BE2C (cell line): ENCODE measurements at regions not wholly inside any gene's neighbourhood (a gene's known extent, or its start where the extent isn't known, plus 50 kb on each side); places are given as distances from the start of the nearest gene placed in this dataset.

Experiments used
- DNase-seq: peaks from one replicate; pipeline ENCODE4 v3.0.0-alpha.2; 2020
- H3K27me3 ChIP-seq: fragments of 250-450 bp; sonication (Bioruptor Pico); 2 replicates; pipeline ENCODE4 v1.5.1; 2020; ENCODE audit warnings: mild to moderate bottlenecking
- H3K36me3 ChIP-seq: fragments of 250-450 bp; sonication (Bioruptor Pico); 2 replicates; pipeline ENCODE4 v1.5.1; 2020; ENCODE audit warnings: mild to moderate bottlenecking
- H3K4me1 ChIP-seq: fragments of 250-450 bp; sonication (Bioruptor Pico); 2 replicates; pipeline ENCODE4 v1.5.1; 2020
- H3K4me3 ChIP-seq: 2 replicates; pipeline ENCODE4 v1.5.1; 2011; ENCODE audit warnings: low read depth, low read length
- H3K9me3 ChIP-seq: fragments of 250-450 bp; sonication (Bioruptor Pico); 2 replicates; pipeline ENCODE4 v1.5.1; 2020
- TF ChIP-seq, protein P1 (sequence below): IDR thresholded peaks from 2 replicates; pipeline ENCODE4 v1.5.1; 2012; ENCODE audit warnings: mild to moderate bottlenecking, low read depth, low read length

GRCh38 chr1:99534638-99534930 is 111.3 kb upstream of the PALMD start:
- TF ChIP-seq, protein P1, sequence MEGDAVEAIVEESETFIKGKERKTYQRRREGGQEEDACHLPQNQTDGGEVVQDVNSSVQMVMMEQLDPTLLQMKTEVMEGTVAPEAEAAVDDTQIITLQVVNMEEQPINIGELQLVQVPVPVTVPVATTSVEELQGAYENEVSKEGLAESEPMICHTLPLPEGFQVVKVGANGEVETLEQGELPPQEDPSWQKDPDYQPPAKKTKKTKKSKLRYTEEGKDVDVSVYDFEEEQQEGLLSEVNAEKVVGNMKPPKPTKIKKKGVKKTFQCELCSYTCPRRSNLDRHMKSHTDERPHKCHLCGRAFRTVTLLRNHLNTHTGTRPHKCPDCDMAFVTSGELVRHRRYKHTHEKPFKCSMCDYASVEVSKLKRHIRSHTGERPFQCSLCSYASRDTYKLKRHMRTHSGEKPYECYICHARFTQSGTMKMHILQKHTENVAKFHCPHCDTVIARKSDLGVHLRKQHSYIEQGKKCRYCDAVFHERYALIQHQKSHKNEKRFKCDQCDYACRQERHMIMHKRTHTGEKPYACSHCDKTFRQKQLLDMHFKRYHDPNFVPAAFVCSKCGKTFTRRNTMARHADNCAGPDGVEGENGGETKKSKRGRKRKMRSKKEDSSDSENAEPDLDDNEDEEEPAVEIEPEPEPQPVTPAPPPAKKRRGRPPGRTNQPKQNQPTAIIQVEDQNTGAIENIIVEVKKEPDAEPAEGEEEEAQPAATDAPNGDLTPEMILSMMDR = no peak
- no peak for DNase-seq
- no peaks in the 10 kb centered on the region for H3K36me3 ChIP-seq
- H3K27me3 ChIP-seq = no peaks in the 10 kb centered on the region
- H3K4me3 ChIP-seq = no peak overlapping the region
- H3K9me3 ChIP-seq = no peaks in the 10 kb centered on the region
- H3K4me1 ChIP-seq = no peaks in the 10 kb centered on the region; the same call in 1 of the 2 replicates

DNA sequence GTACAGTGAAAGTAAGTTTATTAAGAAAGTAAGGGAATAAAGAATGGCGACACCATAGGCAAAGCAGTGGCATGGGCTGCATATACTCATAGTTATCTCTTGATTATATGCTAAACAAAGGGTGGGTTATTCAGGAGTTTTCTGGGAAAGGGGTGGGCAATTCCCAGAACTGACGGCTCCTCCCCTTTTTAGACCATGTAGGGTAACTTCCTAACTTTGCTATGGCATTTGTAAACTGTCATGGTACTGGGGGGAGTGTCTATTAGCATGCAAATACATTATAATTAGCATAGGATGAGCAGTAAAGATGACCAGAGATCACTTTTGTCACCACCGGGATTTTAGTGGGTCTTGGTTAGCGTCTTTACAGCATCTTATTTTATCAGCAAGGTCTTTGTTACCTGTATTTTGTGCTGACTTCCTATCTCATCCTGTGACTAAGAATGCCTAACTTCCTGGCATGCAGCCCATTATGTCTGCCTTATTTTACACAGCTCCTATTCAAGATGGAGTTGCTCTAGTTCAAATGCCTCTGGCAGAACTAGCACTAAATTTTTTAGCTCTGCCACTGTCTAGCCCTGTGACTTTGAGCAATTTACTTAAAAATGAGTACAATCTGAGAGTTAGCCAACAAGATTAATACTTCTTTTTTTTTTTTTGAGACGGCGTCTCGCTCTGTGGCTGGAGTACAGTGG is 110.3 kb upstream of the PALMD start:
- no peaks in the 10 kb centered on the region for H3K36me3 ChIP-seq
- H3K9me3 ChIP-seq = no peaks in the 10 kb centered on the region
- TF ChIP-seq, protein P1 = no peak
- no peaks in the 10 kb centered on the region for H3K27me3 ChIP-seq
- no peaks in the 10 kb centered on the region for H3K4me1 ChIP-seq
- no peak for DNase-seq
- H3K4me3 ChIP-seq = no peak overlapping the region

GRCh38 chr1:99537886-99538617 is 107.9 kb upstream of the PALMD start:
- H3K9me3 ChIP-seq = no peaks in the 10 kb centered on the region
- H3K36me3 ChIP-seq = no peaks in the 10 kb centered on the region
- H3K4me1 ChIP-seq = no peaks in the 10 kb centered on the region
- TF ChIP-seq, protein P1 = no peak
- no peak overlapping the region for H3K4me3 ChIP-seq
- DNase-seq = no peak
- H3K27me3 ChIP-seq = no peaks in the 10 kb centered on the region

DNA sequence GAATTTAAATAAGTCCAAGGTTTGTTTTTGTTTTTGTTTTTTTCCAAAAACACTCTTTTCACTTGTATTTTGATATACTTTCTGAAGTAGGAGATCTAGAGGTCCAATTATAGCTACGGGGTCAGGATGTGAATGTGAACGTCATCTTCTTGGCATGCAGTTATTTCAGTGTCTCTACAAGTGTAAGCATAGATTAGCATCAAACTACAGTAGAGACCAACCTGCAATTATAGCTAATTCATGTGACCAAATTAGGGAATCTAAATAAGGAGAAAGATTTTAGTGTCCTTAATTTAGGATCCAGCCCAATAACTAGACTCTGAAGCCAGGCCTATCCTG is 107.3 kb upstream of the PALMD start:
- Histone ChIP-seq H3K9me3 (no peaks in the 10 kb centered on the region), H3K27me3 (no peaks in the 10 kb centered on the region), H3K36me3 (no peaks in the 10 kb centered on the region), H3K4me1 (no peaks in the 10 kb centered on the region), H3K4me3 (no peak overlapping the region)
- DNase-seq = no peak
- TF ChIP-seq, protein P1 = no peak

- H3K36me3 ChIP-seq = no peaks in the 10 kb centered on the region
- H3K27me3 ChIP-seq = no peaks in the 10 kb centered on the region
- no peaks in the 10 kb centered on the region for H3K9me3 ChIP-seq
- no peak overlapping the region for H3K4me3 ChIP-seq
- no peaks in the 10 kb centered on the region for H3K4me1 ChIP-seq
- DNase-seq = no peak
- TF ChIP-seq, protein P1 = no peak
Observed at GRCh38 chr1:99539131-99539530, 106.8 kb upstream of the PALMD start.

GRCh38 chr1:99540744-99541143 is 105.2 kb upstream of the PALMD start:
- H3K36me3 ChIP-seq = no peaks in the 10 kb centered on the region
- no peaks in the 10 kb centered on the region for H3K9me3 ChIP-seq
- no peaks in the 10 kb centered on the region for H3K4me1 ChIP-seq
- TF ChIP-seq, protein P1 = no peak
- H3K27me3 ChIP-seq = no peaks in the 10 kb centered on the region
- no peak for DNase-seq
- H3K4me3 ChIP-seq = no peak overlapping the region
